ENCODE measurements at regions not wholly inside any gene's neighbourhood (a gene's known extent, or its start where the extent isn't known, plus 50 kb on each side); places are given as distances from the start of the nearest gene placed in this dataset.
A peak's percentile ranks its signal among the peaks of the same experiment; 100 is the strongest.

GRCh38 chr6:90663106-90663505, 76.2 kb upstream of the MAP3K7 start:
- no peak for TF ChIP-seq EZH2phosphoT487 (IDR thresholded peaks at IDR 0.05; ENCODE audit: low read depth)
- TF ChIP-seq CTCF (IDR thresholded peaks at IDR 0.05; ENCODE audit: low read depth, low read length): no peak
- H3K27ac ChIP-seq (ENCODE audit: low read length): no peak overlapping the region
- no peaks in the 10 kb centered on the region for H3K79me2 ChIP-seq (ENCODE audit: low read length)

GRCh38 chr6:90660931-90661330, 74.1 kb upstream of the MAP3K7 start:
- Histone ChIP-seq H3K79me2 (ENCODE audit: low read length) (no peaks in the 10 kb centered on the region), H4K20me1 (ENCODE audit: insufficient read depth, low read length) (no peaks in the 10 kb centered on the region), H2AFZ (ENCODE audit: low read depth, low read length) (no peak overlapping the region), H3K9ac (ENCODE audit: low read length) (no peak overlapping the region), H3K27me3 (ENCODE audit: low read depth, low read length) (no peaks in the 10 kb centered on the region), H3K36me3 (replicated peaks; ENCODE audit: low read depth, low read length) (no peaks in the 10 kb centered on the region), H3K27ac (ENCODE audit: low read length) (no peak overlapping the region), H3K4me3 (ENCODE audit: low read length) (no peak overlapping the region), H3K9me3 (ENCODE audit: insufficient read depth, low read length) (no peaks in the 10 kb centered on the region), H3K4me1 (ENCODE audit: low read length) (peaks cover 7% of the 10 kb centered on the region), H3K4me2 (ENCODE audit: low read length) (no peak overlapping the region)
- no peak for TF ChIP-seq CTCF (IDR thresholded peaks at IDR 0.05; ENCODE audit: low read depth, low read length)

More at GRCh38 chr6:90663106-90663505, 76.2 kb upstream of the MAP3K7 start:
- no peak overlapping the region for H3K4me2 ChIP-seq (ENCODE audit: low read length)
- H3K9ac ChIP-seq (ENCODE audit: low read length): no peak overlapping the region
- no peak overlapping the region for H2AFZ ChIP-seq (ENCODE audit: low read depth, low read length)
- H3K9me3 ChIP-seq (ENCODE audit: insufficient read depth, low read length): no peaks in the 10 kb centered on the region
- H3K36me3 ChIP-seq (replicated peaks; ENCODE audit: low read depth, low read length): no peaks in the 10 kb centered on the region
- peaks cover 5% of the 10 kb centered on the region for H3K4me1 ChIP-seq (ENCODE audit: low read length)
- no peaks in the 10 kb centered on the region for H4K20me1 ChIP-seq (ENCODE audit: insufficient read depth, low read length)
- no peak overlapping the region for H3K4me3 ChIP-seq (ENCODE audit: low read length)
- H3K27me3 ChIP-seq (ENCODE audit: low read depth, low read length): no peaks in the 10 kb centered on the region

DNA sequence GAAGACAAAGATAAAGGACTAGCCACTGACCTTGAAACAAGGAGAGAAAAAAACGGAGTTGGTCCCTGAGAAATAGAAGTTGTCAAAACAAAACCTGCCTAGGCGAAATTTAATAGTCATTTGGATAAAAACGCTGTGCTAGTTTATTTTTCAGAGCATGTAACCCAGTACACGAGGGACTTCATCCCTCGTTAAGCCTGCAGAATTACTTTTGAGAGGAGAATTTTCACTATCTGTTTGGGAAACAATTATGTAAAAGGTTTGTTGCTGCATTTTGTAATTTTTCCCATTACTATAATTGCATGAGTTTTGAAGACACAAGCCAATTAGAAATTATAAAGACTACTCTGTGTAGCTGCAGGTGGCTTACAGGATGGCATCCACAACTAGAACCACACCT, 71.6 kb upstream of the MAP3K7 start:
- H4K20me1 ChIP-seq (ENCODE audit: insufficient read depth, low read length): no peaks in the 10 kb centered on the region
- 0 out of 2 replicates have a peak overlapping the region, but pooled peaks have one; percentile 22 for H3K4me2 ChIP-seq (ENCODE audit: low read length)
- H3K27me3 ChIP-seq (ENCODE audit: low read depth, low read length): no peaks in the 10 kb centered on the region
- H3K9me3 ChIP-seq (ENCODE audit: insufficient read depth, low read length): no peaks in the 10 kb centered on the region
- TF ChIP-seq EZH2phosphoT487 (IDR thresholded peaks at IDR 0.05; ENCODE audit: low read depth) (no peak), CTCF (IDR thresholded peaks at IDR 0.05; ENCODE audit: low read depth, low read length) (no peak)
- H3K79me2 ChIP-seq (ENCODE audit: low read length): no peaks in the 10 kb centered on the region
- no peaks in the 10 kb centered on the region for H3K36me3 ChIP-seq (replicated peaks; ENCODE audit: low read depth, low read length)
- H3K4me3 ChIP-seq (ENCODE audit: low read length): no peak overlapping the region
- no peak overlapping the region for H3K27ac ChIP-seq (ENCODE audit: low read length)
- no peak overlapping the region for H3K9ac ChIP-seq (ENCODE audit: low read length)
- H3K4me1 ChIP-seq (ENCODE audit: low read length): peaks cover 7% of the 10 kb centered on the region
- no peak overlapping the region for H2AFZ ChIP-seq (ENCODE audit: low read depth, low read length)

GRCh38 chr6:90656325-90656724, 69.5 kb upstream of the MAP3K7 start:
- H3K36me3 ChIP-seq (replicated peaks; ENCODE audit: low read depth, low read length): no peaks in the 10 kb centered on the region
- no peaks in the 10 kb centered on the region for H3K9me3 ChIP-seq (ENCODE audit: insufficient read depth, low read length)
- no peak overlapping the region for H3K9ac ChIP-seq (ENCODE audit: low read length)
- H2AFZ ChIP-seq (ENCODE audit: low read depth, low read length): no peak overlapping the region
- peaks cover 7% of the 10 kb centered on the region for H3K4me1 ChIP-seq (ENCODE audit: low read length)
- no peak overlapping the region for H3K4me3 ChIP-seq (ENCODE audit: low read length)
- no peaks in the 10 kb centered on the region for H3K27me3 ChIP-seq (ENCODE audit: low read depth, low read length)
- no peak overlapping the region for H3K4me2 ChIP-seq (ENCODE audit: low read length)
- no peaks in the 10 kb centered on the region for H4K20me1 ChIP-seq (ENCODE audit: insufficient read depth, low read length)
- TF ChIP-seq EZH2phosphoT487 (IDR thresholded peaks at IDR 0.05; ENCODE audit: low read depth): no peak
- no peak overlapping the region for H3K27ac ChIP-seq (ENCODE audit: low read length)
- no peaks in the 10 kb centered on the region for H3K79me2 ChIP-seq (ENCODE audit: low read length)

- H3K9me3 ChIP-seq (ENCODE audit: insufficient read depth, low read length): no peaks in the 10 kb centered on the region
- no peak overlapping the region for H3K27ac ChIP-seq (ENCODE audit: low read length)
- no peaks in the 10 kb centered on the region for H4K20me1 ChIP-seq (ENCODE audit: insufficient read depth, low read length)
- TF ChIP-seq EZH2phosphoT487 (IDR thresholded peaks at IDR 0.05; ENCODE audit: low read depth): no peak
- TF ChIP-seq CTCF (IDR thresholded peaks at IDR 0.05; ENCODE audit: low read depth, low read length): no peak
- H3K79me2 ChIP-seq (ENCODE audit: low read length): no peaks in the 10 kb centered on the region
- no peaks in the 10 kb centered on the region for H3K27me3 ChIP-seq (ENCODE audit: low read depth, low read length)
- H3K4me3 ChIP-seq (ENCODE audit: low read length): no peak overlapping the region
- no peak overlapping the region for H2AFZ ChIP-seq (ENCODE audit: low read depth, low read length)
- no peak overlapping the region for H3K4me2 ChIP-seq (ENCODE audit: low read length)
- H3K36me3 ChIP-seq (replicated peaks; ENCODE audit: low read depth, low read length): no peaks in the 10 kb centered on the region
- peaks cover 7% of the 10 kb centered on the region for H3K4me1 ChIP-seq (ENCODE audit: low read length)
- no peak overlapping the region for H3K9ac ChIP-seq (ENCODE audit: low read length)
Measured at GRCh38 chr6:90654806-90655205, 67.9 kb upstream of the MAP3K7 start.

Data from OCI-LY3 (cell line).